HG03558 (cell line): ENCODE measurements at regions not wholly inside any gene's neighbourhood (a gene's known extent, or its start where the extent isn't known, plus 50 kb on each side); places are given as distances from the start of the nearest gene placed in this dataset.
"Not testable (repeated sequence)": the region's sequence is repeated elsewhere in the genome, so short reads cannot be mapped to it uniquely, and the experiment has no call there.

ENCODE experiments used
- ATAC-seq: cut with Tn5 transposase; IDR thresholded peaks from one replicate; pipeline ENCODE4 v1.9.1; 2021; ENCODE audit warnings: moderate number of reproducible peaks; ENCODE audit not compliant: unreplicated experiment; ENCODE audit errors: extremely low read depth

DNA sequence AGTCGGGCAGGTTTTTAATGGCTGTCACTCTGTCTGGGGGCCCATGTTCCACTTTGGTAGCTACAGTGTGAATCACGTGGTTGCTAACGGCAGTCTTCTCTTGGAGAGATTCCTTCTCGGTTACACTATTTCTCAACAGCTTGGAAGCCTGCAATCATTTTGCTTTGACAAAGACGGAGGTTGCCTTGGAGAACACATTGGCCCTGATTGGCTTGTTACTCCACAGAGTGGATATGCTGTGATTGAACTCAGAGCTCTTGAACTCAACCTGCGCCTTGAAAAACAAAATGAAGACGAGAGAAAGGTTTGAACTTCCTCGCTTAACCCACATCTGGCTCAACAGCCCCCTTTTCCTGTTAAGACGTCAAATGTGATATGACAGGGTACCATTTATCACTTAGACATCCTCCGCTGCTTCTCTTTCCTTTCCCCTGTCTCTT, 218.9 kb downstream of the MAF start:
- ATAC-seq = no peak

DNA sequence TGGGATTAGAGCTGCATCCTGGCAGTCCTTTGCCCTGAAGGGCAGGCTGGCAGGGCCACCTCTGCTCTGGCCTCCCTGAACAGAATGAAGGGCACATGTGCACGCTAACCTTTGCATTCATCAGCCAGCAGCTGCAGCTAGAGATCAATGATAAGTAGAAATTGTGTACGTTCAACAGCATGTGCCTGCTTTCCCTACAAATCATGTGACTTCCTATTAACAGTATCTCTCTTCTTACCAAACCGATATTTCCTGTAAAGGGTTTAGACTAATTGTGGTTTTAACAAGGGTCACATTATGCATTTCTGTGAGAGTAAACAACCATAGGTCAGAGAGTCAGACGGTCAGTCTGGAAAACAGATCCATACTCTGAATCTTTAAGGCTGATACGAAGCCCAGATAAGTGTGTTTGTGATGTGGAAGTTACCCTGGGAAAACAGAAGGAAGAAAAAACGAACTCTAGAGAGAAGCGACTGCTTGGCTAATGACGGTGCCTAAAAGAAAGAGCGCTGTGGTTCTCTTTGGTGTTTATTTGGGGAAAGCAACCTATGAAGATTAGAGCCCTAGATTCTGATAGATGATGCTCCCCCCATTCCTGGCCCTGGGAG, 219.4 kb downstream of the MAF start:
- no peak for ATAC-seq

DNA sequence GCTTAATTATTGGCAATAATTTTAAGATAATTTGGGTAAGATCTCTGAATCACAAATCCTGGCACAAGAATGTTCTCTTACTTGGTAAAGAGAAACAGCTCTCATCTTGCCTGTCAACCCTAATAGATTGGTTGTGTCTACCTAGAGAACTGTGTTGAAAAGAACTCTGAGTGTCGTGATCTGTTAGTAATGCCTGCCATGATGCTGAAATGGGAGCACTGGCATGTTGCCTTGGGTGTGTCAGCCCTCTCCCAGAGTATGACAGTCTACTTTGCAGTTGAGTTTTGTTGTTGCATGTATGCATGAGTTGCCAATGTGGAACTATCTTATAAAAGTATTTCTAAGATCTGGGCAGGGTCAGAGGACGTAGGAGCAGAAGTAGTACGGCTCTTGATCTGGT, 221.4 kb downstream of the MAF start:
- no peak for ATAC-seq

DNA sequence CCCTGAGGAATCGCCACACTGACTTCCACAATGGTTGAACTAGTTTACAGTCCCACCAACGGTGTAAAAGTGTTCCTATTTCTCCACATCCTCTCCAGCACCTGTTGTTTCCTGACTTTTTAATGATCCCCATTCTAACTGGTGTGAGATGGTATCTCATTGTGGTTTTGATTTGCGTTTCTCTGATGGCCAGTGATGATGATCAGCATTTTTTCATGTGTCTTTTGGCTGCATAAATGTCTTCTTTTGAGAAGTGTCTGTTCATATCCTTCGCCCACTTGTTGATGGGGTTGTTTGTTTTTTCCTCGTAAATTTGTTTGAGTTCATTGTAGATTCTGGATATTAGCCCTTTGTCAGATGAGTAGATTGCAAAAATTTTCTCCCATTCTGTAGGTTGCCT, 223.5 kb downstream of the MAF start:
- not testable (repeated sequence) for ATAC-seq

DNA sequence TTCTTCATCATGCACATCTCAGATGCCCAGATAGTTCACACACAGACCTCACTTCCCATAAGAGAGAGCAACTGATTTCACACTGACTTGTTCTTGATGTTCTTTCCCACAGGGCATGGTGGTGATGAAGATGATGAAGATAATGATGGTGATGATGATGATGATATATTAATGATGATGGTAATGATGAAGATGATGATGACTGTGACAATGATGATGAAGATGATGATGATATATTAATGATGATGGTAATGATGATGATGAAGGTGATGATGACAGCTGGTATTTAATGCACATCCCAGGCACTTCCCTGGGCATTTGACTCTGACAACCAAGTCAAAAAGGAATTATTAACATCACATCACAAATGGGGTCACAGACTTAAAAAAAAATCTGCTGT, 225.2 kb downstream of the MAF start:
- ATAC-seq = no peak

DNA sequence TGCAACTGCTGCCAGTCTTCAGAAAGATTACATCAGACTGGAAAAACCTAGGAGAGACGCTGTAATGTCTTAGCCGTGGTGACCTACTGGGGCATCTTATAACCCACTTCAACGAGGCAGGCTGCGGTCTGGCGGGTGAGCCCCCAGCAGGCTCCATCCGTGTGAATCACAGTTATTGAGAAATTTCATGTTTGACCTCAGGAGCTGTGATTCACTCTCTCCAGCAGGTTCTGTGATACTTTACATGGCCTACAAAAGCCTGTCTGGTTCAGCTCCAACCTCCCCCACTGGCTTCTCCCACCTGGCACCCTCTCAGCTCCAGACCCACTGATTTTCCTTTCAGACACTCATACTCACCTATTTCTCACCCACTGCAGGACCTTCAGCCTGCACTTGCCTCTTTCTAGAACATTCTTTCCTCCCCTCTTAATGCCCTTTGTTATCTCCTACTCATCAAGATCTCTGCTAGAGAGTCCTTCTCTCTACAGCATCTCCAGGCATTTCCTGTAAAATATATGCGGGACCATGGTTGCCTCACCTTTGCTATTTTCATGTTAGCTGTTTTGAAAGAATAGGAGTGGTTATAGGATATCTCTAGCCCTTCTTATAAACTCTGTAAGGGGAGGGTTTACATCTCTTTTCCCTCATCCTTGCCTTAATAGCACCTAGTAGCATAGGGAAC, 227.9 kb downstream of the MAF start:
- no peak for ATAC-seq

DNA sequence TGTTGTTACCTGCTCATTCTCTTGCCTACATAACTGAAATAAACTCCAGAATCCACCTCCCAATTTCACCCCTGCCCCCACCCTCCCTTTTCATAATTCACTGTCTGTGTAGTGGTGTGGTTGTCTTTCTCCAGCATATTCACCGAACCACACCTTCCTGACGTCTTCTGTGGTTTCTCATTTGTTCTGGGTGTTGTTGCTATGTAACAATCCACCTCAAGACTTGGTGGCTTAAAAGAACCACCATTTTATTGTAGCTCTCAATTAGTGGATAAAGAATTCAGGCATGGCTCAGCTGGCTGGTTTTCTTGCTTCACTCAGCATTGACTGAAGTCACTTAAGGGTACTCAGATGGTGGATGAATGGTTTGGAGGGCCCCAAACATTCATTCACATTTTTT, 229.8 kb downstream of the MAF start:
- no peak for ATAC-seq

DNA sequence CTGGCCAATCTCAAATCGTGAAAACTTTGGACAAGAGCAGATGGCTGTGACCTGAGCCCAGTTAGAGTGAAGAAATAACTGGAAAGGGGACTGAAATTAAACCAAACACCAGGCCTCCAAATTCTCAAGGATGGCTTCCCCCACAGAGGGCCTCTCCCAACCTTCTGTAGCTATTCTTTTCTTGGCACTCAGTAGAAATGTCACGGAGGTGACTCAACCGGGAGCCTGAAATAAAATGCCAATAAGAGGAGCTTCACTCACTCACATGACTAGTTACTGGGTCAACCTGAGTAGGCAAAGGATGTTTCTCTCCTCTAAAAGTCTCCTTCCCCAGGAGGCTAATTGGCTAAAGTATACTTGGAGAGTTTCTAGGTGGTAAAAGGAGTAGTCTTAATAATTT, 230.7 kb downstream of the MAF start:
- ATAC-seq = no peak

DNA sequence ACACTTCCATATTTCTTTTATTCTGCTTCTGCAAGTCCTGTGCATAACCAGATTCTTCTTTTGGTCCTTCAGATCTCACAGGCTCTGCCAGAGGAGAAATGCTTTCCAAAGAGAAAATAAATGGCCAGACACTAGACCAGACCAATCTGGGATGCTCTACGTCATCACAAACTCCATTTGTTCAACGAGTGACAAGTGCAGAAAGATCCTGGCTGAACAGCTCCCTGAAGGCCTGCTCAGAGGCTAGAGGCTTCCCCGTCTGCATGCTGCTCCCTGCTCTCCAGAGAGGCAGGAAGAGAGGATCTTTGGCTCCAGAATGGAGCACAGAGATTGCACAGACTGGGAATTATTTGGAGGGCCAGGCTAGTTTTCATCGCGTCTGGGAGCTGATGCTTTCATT, 232.7 kb downstream of the MAF start:
- no peak for ATAC-seq

DNA sequence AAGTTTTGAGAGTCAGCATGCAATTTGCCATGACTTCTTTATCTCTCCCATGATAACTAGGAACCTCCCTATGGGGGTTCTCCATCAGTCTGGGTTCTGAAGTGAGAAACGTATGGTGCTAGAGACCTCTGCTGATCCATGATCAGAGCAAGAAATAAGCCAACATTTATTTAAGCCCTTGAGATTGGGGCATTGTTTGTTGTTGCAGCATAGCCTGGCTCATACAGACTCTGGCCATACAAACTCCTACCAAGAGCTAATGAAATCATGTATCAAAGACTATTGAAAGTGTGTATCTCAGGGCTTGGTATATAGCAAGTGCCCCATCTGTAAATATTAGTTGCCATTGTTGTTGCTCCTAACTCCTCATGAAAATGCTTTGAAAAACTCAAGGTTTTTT, 233.9 kb downstream of the MAF start:
- ATAC-seq = no peak

DNA sequence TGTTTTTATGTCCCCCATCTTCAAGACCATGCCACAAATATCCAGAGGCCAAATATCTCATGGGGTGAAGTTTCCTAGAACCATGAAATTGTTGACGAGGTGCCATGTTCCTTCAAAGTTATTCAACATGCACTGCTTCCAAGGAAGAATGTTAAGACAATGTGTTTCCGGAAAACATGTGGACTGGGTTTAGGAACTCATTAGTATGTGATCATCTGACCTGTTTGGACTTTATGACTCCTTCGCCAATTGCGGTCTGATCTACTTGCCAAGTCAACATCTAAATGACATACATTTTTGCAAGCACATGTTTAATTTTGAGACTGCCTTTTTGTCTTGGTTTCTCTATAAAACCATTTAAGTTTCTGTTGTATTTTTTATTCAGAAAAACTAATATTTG, 234.8 kb downstream of the MAF start:
- ATAC-seq = no peak

DNA sequence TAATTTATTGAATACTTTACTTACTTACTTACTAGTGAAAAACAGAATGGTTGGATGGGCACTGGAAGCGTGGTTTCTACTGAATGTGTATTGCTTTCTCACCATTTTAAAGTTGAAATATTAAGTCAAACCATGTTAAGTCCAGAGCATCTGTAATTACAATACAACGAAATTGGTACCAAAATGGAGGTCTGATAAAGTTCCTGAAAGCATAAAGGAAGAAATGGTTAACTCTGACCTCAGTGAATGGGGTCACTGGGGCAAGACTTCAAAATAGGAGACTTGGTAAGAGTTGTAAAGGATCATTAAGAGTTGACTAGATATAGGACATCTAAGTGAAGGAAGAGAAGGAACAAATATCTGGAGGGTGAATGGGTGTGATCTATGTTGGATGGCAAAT, 237.1 kb downstream of the MAF start:
- no peak for ATAC-seq

DNA sequence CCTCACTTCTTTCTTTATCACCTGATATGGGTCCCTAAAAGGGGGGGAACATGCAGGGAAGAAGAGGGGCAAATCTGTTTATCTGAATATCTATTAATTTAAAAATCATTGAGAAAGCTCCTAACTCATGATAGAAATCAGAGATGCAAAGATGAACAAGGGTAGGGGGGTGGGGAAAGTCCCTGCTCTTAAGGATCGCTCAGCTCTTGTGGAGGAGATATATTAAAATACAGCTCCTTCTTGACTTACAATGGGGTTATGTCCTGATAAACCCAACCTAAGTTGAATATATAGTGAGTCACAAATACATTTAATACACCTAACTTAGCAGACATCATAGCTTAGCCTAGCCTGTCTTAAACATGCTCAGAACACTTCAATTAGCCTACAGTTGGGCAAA, 237.5 kb downstream of the MAF start:
- ATAC-seq = no peak

DNA sequence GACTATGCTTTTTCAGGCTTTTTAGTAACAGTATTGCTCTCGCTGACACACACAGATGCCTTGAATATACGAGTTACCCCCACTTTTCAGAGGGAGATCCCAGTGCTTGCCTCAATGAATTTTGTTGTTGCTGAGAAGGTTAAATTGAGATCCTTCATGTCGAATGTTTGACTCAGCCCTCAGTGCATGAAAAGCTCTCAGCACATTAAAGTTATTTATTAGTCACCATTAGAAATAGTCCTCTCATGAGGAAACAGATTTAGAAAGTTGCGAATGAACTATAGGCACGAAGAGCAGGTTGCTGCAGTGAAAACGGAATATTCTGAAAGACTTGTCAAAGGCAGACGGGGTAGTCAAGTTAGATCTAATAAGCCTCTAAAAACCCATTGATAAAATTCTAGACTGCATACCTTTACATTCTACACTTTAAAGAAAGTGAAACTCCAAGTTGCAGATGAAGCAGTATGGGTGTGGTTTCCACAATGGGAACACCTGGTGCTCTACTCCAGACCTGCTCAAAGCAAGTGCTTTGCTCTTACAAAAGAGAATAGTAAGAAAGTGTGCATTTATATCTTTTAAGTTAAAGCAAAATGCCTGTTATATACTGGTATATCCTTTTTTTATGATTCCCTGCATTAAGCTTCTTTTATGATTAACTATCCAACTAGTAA, 238.1 kb downstream of the MAF start:
- no peak for ATAC-seq

DNA sequence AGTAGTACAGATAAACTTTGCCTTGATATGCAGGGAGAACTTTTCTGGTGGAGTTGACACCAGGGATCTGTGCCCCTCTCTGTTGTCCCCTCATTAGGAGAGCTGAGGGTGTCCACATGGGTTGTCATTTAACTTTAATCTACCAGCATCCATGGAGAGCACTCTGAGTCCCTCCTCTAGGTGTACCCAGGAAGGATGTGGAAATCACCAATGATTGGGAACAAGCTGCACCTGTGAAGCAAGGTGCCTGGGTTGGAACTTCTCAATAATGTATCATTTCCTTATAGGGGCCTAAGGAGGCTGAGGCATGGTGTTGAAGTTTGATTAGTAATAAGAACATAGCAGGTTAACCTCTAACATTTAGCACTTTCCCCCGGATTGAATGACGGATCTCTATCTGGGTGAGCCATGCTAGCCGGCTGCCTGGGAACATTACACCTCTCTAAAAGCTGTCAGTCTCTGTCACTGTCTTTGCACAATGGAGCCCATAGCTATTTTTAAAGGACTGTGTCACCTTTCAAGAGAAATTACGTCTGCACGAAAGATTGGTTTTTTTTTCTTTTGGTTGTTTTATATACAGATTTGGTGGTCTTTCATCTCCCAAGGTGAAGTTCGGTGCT, 239.3 kb downstream of the MAF start:
- no peak for ATAC-seq

DNA sequence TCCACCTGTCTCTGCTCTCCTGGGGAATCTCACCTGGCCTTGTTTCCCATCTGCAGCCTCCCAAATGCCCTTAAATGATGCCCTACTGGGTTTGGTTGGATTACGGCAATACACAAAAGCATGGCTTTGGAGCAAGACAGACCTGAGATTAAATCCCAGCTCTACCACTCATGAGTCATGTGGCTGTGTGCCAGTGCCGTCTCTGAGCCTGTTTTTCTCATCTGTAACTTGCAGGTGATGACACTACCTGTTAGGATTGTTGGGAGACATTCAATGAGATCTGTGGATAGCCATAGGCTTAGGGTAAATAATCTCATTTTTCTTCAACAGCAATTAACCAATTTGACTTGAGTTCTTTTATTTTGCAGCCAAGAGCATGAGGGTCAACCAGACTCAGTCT, 240.3 kb downstream of the MAF start:
- no peak for ATAC-seq

DNA sequence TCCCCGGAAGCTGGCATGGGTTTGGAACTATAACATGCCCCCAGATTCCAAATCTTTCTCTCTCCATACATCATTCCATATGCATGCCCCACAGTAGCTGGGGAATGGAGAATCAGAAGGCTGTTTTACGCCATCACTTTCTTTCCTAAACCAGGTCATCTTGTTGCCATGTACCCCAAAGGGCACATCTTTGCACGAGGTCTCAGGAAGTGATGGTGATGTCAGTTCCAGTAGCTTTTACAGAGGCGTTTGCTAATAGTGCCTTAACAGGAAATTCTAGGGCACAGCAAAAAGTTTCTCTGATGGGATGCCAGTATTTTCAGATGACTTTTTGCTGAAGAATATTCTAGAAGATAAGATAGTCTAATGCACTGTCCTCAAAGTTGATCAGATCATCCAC, 241.5 kb downstream of the MAF start:
- ATAC-seq = no peak

DNA sequence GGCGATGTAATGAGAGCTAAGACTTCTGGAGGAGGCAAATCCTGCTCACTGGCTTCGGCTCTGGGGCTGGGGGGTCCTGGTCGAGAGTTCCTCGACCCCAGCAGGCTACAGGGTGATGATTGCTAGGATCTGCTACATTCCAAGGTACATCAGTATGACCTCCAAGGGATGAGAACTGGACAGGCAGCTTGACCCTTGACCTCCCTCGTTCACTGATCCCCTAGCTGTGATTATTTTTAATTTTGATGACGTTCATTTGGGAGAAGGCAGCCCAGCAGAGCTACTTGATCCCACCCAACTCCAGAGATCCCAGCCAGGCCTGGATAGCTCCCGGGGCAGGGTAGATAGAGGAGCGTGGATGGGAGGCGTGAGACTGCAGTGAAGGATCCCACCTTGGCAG, 242.3 kb downstream of the MAF start:
- ATAC-seq = no peak

DNA sequence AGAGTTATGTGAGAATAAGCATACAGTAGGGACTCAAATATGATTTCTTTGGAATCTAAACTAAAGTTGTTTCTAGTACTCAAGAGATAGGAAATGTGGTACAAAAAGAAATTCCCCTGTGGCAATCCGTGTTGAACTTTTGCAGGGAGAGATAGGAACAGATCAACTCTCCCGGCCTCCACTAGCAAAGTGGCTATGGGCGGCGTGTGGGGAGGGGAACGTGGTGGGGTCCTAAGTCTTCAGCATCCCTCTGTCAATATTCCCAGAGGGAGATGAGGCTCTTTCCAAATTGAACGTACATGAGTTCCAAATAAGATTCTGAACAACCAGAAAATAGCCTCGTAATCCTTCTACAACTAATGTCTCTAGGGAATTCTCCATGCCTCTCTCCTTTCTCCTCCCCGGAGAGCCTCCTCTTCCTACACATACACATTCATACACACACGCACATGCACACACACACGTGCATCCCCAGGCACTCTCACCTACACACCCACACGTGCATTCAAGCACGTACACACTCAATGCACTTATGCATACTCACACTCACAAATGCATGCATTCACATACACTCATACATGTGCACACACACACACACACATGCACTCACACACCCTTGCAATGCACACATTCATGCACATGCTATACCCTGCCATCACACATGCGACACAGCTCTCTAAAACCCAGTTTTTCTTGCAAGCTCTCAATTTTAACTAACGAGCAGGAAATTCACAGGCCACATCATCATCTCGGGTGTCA, 244.8 kb downstream of the MAF start:
- ATAC-seq = no peak

DNA sequence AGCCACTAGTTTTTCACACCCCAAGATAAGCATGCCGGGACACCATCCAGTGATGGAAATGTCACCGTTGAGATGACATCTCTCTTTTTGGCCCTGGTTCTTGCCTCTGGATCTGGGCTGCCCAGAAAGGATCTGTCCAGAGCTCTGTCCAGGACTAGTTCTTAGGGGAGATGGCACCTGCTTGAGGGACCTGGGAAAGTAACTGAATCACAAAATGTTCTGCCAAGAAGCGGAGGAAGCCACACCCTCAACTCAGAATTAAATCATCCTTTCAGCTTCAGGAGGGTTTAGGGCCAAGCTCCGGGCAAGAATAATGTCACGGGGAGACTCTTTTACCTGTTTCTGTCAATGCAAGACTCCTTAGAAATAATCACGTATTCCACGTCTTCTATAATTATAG, 248.6 kb downstream of the MAF start:
- no peak for ATAC-seq

DNA sequence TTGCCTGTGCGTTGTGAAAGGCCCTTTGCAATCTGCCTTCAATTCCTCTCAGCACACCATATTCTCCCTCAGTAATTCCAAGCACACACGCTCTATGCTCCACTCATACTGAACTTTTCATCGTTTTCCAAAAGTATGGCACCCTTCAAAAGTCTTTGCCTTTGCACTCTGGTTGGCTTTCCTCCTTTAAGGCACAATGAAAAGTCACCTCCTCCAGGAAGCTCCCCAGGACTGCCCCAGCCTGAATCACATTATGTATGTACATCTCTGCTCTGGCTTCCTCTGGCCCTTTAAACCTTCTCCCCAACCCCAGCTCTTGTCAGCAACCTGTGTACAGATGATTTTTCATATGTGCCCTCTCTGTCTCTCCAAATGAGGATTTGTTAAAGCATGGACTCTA, 250.7 kb downstream of the MAF start:
- no peak for ATAC-seq
